ENCODE measurements at regions not wholly inside any gene's neighbourhood (a gene's known extent, or its start where the extent isn't known, plus 50 kb on each side); places are given as distances from the start of the nearest gene placed in this dataset.
A peak's percentile ranks its signal among the peaks of the same experiment; 100 is the strongest.
"Not testable (repeated sequence)": the region's sequence is repeated elsewhere in the genome, so short reads cannot be mapped to it uniquely, and the experiment has no call there.

DNA sequence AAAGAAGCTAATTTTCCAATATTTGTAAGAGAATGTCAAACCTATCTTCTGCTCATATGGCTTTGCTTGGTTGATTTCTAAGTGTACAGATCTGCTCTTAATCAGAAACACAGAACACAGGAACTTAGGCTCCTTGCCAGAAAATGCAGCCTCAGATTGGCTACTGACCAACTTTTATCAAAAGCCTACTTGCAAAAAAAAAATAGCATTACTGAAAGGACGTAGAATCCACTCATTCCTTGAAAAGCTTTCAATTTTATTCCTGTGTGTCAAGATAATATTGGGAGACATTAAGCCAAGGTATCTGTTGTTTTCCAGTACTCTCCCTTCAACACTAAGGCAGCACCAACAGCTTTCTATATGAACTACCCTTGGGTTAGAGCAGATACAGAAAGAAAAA, 127.6 kb upstream of the INTU start:
- H3K9me3 ChIP-seq (ENCODE audit: low read length): no peaks in the 10 kb centered on the region
- Mint-ChIP-seq H3K36me3 (no peaks in the 10 kb centered on the region), H3K27me3 (peaks cover 0 to 6% of the 10 kb centered on the region in 2 donors), H3K4me1 (no peaks in the 10 kb centered on the region), H3K27ac (no peak overlapping the region), H3K9me3 (peaks cover 0 to 6% (median 0%) of the 10 kb centered on the region in 5 donors), H3K4me3 (no peak overlapping the region)
- no peak overlapping the region for H3K27ac ChIP-seq (ENCODE audit: low read depth, low read length)
- H3K4me3 ChIP-seq (ENCODE audit: low read length): no peak overlapping the region
- DNase-seq: no peak
- H3K27me3 ChIP-seq (ENCODE audit: insufficient read depth, low read length, poor library complexity, severe bottlenecking): no peaks in the 10 kb centered on the region
- H3K36me3 ChIP-seq (ENCODE audit: insufficient read depth, low read length): no peaks in the 10 kb centered on the region
- ChIA-PET CTCF (no interaction called here), POLR2A (no interaction called here)
- no peaks in the 10 kb centered on the region for H3K4me1 ChIP-seq (ENCODE audit: insufficient read depth, low read length)

DNA sequence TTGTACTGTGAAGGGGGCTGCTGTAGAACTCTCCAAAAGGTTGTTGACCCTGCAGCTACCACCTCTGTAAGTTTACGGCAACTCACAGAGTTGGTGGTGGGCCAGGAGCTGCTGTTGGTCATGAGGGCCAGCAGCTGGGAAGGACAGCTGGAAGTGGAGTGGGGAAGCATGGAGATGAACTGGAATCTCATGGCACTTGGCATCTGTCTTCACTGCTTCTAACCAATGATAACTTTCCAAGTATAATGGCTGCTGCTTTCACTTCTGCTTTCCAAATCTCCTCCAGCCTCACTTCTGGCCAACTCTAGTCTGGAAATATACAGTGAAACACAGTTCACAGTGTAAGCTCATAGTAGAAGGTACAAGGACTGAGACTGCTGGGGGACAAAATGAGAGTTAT, 126.5 kb upstream of the INTU start:
- Mint-ChIP-seq H3K36me3 (no peaks in the 10 kb centered on the region), H3K27ac (no peak overlapping the region), H3K9me3 (peaks cover 0 to 6% (median 0%) of the 10 kb centered on the region in 5 donors), H3K27me3 (peaks cover 0 to 6% of the 10 kb centered on the region in 2 donors), H3K4me3 (no peak overlapping the region), H3K4me1 (no peaks in the 10 kb centered on the region)
- Histone ChIP-seq H3K27ac (ENCODE audit: low read depth, low read length) (no peak overlapping the region), H3K27me3 (ENCODE audit: insufficient read depth, low read length, poor library complexity, severe bottlenecking) (no peaks in the 10 kb centered on the region), H3K9me3 (ENCODE audit: low read length) (no peaks in the 10 kb centered on the region), H3K4me1 (ENCODE audit: insufficient read depth, low read length) (no peaks in the 10 kb centered on the region), H3K4me3 (ENCODE audit: low read length) (no peak overlapping the region), H3K36me3 (ENCODE audit: insufficient read depth, low read length) (no peaks in the 10 kb centered on the region)
- no peak for DNase-seq
- ChIA-PET POLR2A (no interaction called here), CTCF (no interaction called here)

DNA sequence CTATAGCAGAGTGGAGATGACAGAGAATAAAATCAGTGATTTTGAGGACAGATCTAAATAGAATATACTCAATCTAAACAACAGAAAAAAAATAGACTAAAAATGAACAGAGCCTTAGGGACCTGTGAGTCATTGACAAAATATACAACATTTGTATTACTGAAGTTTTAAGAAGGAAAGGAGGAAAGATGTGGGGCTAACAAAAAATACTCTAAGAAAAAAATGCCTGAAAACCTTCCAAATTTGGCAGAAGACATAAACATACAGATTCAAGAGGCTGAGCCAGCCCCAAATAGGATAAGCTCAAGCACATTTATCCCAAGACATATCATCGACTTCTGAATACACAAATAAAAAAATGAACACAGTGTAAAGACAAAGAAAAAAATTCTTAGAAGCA, 123.6 kb upstream of the INTU start:
- ChIA-PET CTCF (no interaction called here), POLR2A (no interaction called here)
- Mint-ChIP-seq H3K27me3 (no peaks in the 10 kb centered on the region), H3K4me3 (no peak overlapping the region), H3K4me1 (no peaks in the 10 kb centered on the region), H3K9me3 (peaks cover 0 to 4% (median 0%) of the 10 kb centered on the region in 5 donors), H3K36me3 (no peaks in the 10 kb centered on the region), H3K27ac (no peak overlapping the region)
- Histone ChIP-seq H3K27me3 (ENCODE audit: insufficient read depth, low read length, poor library complexity, severe bottlenecking) (no peaks in the 10 kb centered on the region), H3K4me1 (ENCODE audit: insufficient read depth, low read length) (no peaks in the 10 kb centered on the region), H3K27ac (ENCODE audit: low read depth, low read length) (no peak overlapping the region), H3K4me3 (ENCODE audit: low read length) (no peak overlapping the region), H3K9me3 (ENCODE audit: low read length) (no peaks in the 10 kb centered on the region), H3K36me3 (ENCODE audit: insufficient read depth, low read length) (no peaks in the 10 kb centered on the region)
- DNase-seq: no peak

DNA sequence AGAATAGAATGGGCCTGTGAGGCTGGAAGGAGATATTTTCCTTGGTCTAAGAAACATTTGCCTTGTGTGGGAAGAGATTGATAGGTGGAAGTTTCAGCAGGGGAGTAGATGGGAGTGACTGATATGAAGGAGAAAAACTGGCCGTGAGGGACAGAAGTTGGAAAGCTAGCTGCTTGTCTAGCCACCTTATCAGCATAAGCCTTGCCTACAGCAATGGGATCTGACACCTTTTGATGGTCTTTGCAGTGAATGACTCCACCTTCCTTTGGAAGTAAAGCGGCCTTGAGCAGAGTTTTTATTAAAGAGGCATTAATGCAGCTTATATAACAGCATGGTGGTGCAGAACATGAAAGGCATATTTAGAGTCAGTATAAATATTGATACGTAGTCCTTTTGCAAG, 120.1 kb upstream of the INTU start:
- H3K27me3 ChIP-seq (ENCODE audit: insufficient read depth, low read length, poor library complexity, severe bottlenecking); H3K36me3 Mint-ChIP-seq; H3K27ac Mint-ChIP-seq; H3K36me3 ChIP-seq (ENCODE audit: insufficient read depth, low read length); DNase-seq; H3K4me3 ChIP-seq (ENCODE audit: low read length); H3K27me3 Mint-ChIP-seq; H3K9me3 ChIP-seq (ENCODE audit: low read length); CTCF ChIA-PET; H3K4me1 ChIP-seq (ENCODE audit: insufficient read depth, low read length); H3K27ac ChIP-seq (ENCODE audit: low read depth, low read length); H3K4me1 Mint-ChIP-seq; H3K9me3 Mint-ChIP-seq; POLR2A ChIA-PET; H3K4me3 Mint-ChIP-seq: not testable (repeated sequence)

DNA sequence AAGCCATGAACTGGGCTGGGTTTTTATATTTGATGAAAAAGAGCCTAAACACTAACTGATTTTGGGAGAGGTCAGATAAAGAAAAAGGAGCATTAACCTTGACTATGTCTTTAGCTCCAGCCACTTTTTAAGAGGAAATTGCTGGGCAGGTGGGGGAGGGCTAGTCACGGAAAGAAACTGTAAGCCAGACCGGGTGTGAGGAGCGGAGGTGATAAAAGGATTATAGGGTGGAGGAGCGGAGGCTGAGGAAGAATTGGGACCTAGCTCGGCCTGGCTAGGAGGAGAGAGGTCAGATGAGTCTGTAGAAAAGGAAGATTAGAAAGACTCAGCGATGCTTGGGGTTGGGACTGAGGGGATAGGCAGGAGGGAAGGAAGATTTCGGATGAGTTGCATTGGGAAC, 117.5 kb upstream of the INTU start:
- H3K9me3 ChIP-seq (ENCODE audit: low read length); H3K36me3 ChIP-seq (ENCODE audit: insufficient read depth, low read length); H3K36me3 Mint-ChIP-seq; DNase-seq; H3K27me3 ChIP-seq (ENCODE audit: insufficient read depth, low read length, poor library complexity, severe bottlenecking); H3K27ac ChIP-seq (ENCODE audit: low read depth, low read length); H3K27me3 Mint-ChIP-seq; H3K4me1 Mint-ChIP-seq; POLR2A ChIA-PET; CTCF ChIA-PET; H3K9me3 Mint-ChIP-seq; H3K4me3 ChIP-seq (ENCODE audit: low read length); H3K4me3 Mint-ChIP-seq; H3K4me1 ChIP-seq (ENCODE audit: insufficient read depth, low read length): not testable (repeated sequence)
- peak overlapping the region in 2 of 8 donors; percentile 2 to 19 for H3K27ac Mint-ChIP-seq

DNA sequence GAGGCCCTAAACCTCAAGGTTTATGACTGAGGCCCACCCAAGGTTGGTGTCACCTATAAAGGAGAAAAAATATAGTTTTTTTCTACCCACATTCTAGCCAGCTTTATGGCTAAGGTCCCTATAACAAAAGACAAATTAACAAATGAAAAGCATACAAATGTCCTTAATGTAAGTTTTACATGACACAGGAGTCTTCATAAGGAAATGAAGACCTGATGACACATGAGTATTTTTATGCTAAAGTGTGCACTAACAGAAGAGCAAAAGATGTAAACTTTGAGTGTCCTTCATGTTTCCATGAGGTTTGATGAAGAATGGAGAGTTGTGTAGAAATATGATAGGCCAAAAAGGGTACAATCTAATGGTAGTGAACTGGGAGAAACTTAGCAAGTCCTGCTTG, 114.7 kb upstream of the INTU start:
- POLR2A ChIA-PET: no interaction called here
- no peaks in the 10 kb centered on the region for H3K9me3 ChIP-seq (ENCODE audit: low read length)
- Mint-ChIP-seq H3K4me3 (no peak overlapping the region), H3K4me1 (no peaks in the 10 kb centered on the region), H3K27me3 (no peaks in the 10 kb centered on the region), H3K27ac (no peak overlapping the region), H3K36me3 (no peaks in the 10 kb centered on the region), H3K9me3 (no peaks in the 10 kb centered on the region)
- H3K4me3 ChIP-seq (ENCODE audit: low read length): no peak overlapping the region
- no peaks in the 10 kb centered on the region for H3K27me3 ChIP-seq (ENCODE audit: insufficient read depth, low read length, poor library complexity, severe bottlenecking)
- H3K27ac ChIP-seq (ENCODE audit: low read depth, low read length): no peak overlapping the region
- H3K4me1 ChIP-seq (ENCODE audit: insufficient read depth, low read length): no peaks in the 10 kb centered on the region
- no peak for DNase-seq
- no peaks in the 10 kb centered on the region for H3K36me3 ChIP-seq (ENCODE audit: insufficient read depth, low read length)
- CTCF ChIA-PET: no interaction called here

DNA sequence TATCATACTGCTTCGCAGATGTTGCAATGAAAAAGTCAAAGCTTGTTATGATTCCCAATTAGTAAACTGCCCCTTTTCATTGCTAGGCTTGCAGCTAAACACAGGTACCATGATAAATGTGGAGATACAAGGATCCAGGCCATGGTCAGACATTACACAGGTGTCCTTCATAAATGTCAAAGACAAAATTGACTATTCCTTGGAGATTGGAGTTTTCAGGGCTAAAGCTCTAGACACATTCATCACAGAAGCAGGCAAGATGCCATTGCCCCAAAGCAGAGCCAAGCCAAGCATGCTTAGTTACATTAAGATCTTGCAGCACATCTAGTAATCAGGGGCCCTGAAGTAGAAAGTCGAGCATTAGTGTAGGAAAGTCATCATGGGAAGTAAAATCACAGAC, 111.3 kb upstream of the INTU start:
- no peaks in the 10 kb centered on the region for H3K9me3 ChIP-seq (ENCODE audit: low read length)
- Mint-ChIP-seq H3K27ac (no peak overlapping the region), H3K36me3 (no peaks in the 10 kb centered on the region), H3K4me3 (no peak overlapping the region), H3K4me1 (no peaks in the 10 kb centered on the region), H3K9me3 (peaks cover 0 to 2% (median 0%) of the 10 kb centered on the region in 5 donors), H3K27me3 (no peaks in the 10 kb centered on the region)
- DNase-seq: no peak
- ChIA-PET POLR2A (no interaction called here), CTCF (no interaction called here)
- no peak overlapping the region for H3K4me3 ChIP-seq (ENCODE audit: low read length)
- no peaks in the 10 kb centered on the region for H3K36me3 ChIP-seq (ENCODE audit: insufficient read depth, low read length)
- no peaks in the 10 kb centered on the region for H3K27me3 ChIP-seq (ENCODE audit: insufficient read depth, low read length, poor library complexity, severe bottlenecking)
- no peaks in the 10 kb centered on the region for H3K4me1 ChIP-seq (ENCODE audit: insufficient read depth, low read length)
- no peak overlapping the region for H3K27ac ChIP-seq (ENCODE audit: low read depth, low read length)

DNA sequence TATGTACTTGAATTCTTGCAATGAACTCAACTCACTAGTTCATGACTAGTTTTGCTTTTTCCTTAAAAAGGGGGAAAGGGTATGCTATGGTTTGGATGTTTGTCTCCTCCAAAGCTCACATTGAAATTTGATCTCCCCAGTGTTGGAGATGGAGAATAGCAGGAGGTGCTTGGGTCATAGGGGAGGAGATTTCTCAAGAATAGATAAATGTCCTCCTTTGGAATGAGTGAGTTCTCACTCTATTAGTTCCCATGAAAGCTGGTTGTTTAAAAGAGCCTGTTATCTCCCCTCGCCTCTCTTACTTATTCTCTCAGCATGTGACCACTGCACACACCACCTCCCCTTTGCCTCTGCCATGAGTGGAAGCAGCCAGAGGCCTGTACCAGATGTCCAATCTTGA, 109.4 kb upstream of the INTU start:
- Histone ChIP-seq H3K36me3 (ENCODE audit: insufficient read depth, low read length) (no peaks in the 10 kb centered on the region), H3K4me1 (ENCODE audit: insufficient read depth, low read length) (no peaks in the 10 kb centered on the region), H3K27me3 (ENCODE audit: insufficient read depth, low read length, poor library complexity, severe bottlenecking) (no peaks in the 10 kb centered on the region), H3K4me3 (ENCODE audit: low read length) (no peak overlapping the region), H3K27ac (ENCODE audit: low read depth, low read length) (no peak overlapping the region), H3K9me3 (ENCODE audit: low read length) (no peaks in the 10 kb centered on the region)
- Mint-ChIP-seq H3K36me3 (no peaks in the 10 kb centered on the region), H3K4me1 (no peaks in the 10 kb centered on the region), H3K27ac (no peak overlapping the region), H3K9me3 (peaks cover 0 to 2% (median 0%) of the 10 kb centered on the region in 5 donors), H3K4me3 (no peak overlapping the region), H3K27me3 (no peaks in the 10 kb centered on the region)
- DNase-seq: no peak
- CTCF ChIA-PET: no interaction called here
- POLR2A ChIA-PET: no interaction called here

DNA sequence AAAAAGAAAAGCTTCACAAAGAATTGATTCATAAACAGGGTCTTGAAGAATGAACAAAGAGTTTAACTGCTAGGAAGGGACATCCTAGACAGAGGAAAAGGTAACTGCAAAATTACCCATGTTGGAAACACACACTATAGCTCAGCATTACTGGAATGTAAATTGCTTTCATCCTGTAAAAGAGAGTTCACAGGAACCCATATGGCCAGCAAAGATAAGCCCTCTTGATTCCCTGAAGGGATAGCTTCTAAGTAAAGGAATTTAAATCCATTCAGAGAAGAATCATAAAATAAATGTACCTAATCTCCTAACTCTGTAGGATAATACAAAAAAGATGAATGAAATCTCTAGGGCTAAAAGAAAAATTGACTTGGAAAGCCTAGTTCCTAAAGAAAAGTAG, 107.1 kb upstream of the INTU start:
- POLR2A ChIA-PET: no interaction called here
- Histone ChIP-seq H3K36me3 (ENCODE audit: insufficient read depth, low read length) (no peaks in the 10 kb centered on the region), H3K4me1 (ENCODE audit: insufficient read depth, low read length) (no peaks in the 10 kb centered on the region), H3K27ac (ENCODE audit: low read depth, low read length) (no peak overlapping the region), H3K27me3 (ENCODE audit: insufficient read depth, low read length, poor library complexity, severe bottlenecking) (no peaks in the 10 kb centered on the region), H3K9me3 (ENCODE audit: low read length) (no peaks in the 10 kb centered on the region), H3K4me3 (ENCODE audit: low read length) (no peak overlapping the region)
- H3K27ac Mint-ChIP-seq: no peak overlapping the region
- no peaks in the 10 kb centered on the region for H3K27me3 Mint-ChIP-seq
- H3K9me3 Mint-ChIP-seq: peaks cover 0 to 6% (median 2%) of the 10 kb centered on the region in 5 donors
- DNase-seq: no peak
- H3K36me3 Mint-ChIP-seq: no peaks in the 10 kb centered on the region
- no peaks in the 10 kb centered on the region for H3K4me1 Mint-ChIP-seq
- H3K4me3 Mint-ChIP-seq: no peak overlapping the region
- CTCF ChIA-PET: no interaction called here
